Lower leg skin (tissue), 3 donors: ENCODE measurements at regions not wholly inside any gene's neighbourhood (a gene's known extent, or its start where the extent isn't known, plus 50 kb on each side); places are given as distances from the start of the nearest gene placed in this dataset.

Experiments
- POLR2A ChIP-seq, 2 donors: fragments of 450-650 bp; IDR thresholded peaks; one replicate each; pipeline ENCODE4 v1.6.1; 2016 to 2017; ENCODE audit warnings: antibody characterized with exemption in 2 of 2, mild to moderate bottlenecking in 1 of 2, moderate library complexity in 1 of 2
- TF ChIP-seq, protein P1 (sequence below), 3 donors: fragments of 450-650 bp; IDR thresholded peaks; one replicate each; pipeline ENCODE4 v1.5.1; 2016; ENCODE audit warnings: antibody characterized with exemption in 3 of 3, mild to moderate bottlenecking in 3 of 3, moderate library complexity in 2 of 3

DNA sequence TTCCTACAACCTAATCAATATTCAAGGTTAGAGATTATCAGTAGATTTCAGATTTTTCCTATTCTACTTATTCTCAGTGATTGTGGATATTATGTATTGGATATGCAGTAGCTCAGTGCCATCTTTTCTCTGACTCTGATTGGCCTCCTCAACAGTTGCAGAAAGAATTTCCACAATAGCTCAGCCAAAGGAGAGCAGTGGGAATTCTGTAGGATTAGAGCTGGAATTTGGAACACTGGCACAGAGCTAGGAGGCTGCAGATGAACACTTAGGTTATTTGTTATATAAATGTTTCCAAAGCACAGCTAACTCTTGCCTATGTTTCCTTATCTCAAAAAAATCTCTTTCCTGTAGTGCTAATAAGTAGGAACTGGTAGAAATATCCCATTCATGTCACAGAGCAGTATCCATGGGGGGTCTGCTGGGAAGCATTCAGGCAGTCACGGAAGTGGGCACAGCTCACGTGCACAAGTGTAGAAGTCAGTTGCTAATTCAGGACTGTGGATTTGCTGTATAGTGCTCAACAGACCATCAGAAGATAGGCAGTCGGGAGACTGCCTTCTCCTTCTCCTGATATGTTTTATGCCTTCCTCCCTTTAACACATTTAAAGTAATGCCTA lies 116.2 kb upstream of the TMEM260 start:
- TF ChIP-seq, protein P1, sequence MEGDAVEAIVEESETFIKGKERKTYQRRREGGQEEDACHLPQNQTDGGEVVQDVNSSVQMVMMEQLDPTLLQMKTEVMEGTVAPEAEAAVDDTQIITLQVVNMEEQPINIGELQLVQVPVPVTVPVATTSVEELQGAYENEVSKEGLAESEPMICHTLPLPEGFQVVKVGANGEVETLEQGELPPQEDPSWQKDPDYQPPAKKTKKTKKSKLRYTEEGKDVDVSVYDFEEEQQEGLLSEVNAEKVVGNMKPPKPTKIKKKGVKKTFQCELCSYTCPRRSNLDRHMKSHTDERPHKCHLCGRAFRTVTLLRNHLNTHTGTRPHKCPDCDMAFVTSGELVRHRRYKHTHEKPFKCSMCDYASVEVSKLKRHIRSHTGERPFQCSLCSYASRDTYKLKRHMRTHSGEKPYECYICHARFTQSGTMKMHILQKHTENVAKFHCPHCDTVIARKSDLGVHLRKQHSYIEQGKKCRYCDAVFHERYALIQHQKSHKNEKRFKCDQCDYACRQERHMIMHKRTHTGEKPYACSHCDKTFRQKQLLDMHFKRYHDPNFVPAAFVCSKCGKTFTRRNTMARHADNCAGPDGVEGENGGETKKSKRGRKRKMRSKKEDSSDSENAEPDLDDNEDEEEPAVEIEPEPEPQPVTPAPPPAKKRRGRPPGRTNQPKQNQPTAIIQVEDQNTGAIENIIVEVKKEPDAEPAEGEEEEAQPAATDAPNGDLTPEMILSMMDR (IDR thresholded peaks at IDR 0.05) = no peak
- TF ChIP-seq POLR2A (IDR thresholded peaks at IDR 0.05) = no peak
